Activated CD8-positive, alpha-beta memory T cell treated with anti-CD3 and anti-CD28 coated beads, Interleukin-2, amount 50 U/mL, for 48 hours (primary cell): ENCODE measurements at regions not wholly inside any gene's neighbourhood (a gene's known extent, or its start where the extent isn't known, plus 50 kb on each side); places are given as distances from the start of the nearest gene placed in this dataset.
A peak's percentile ranks its signal among the peaks of the same experiment; 100 is the strongest.
"Not testable (repeated sequence)": the region's sequence is repeated elsewhere in the genome, so short reads cannot be mapped to it uniquely, and the experiment has no call there.

ENCODE experiments used
- DNase-seq: peaks from one replicate; pipeline ENCODE4 v3.0.0-alpha.2; 2020

GRCh38 chr7:93737953-93738352, 152.6 kb downstream of the TFPI2 start:
- no peak for DNase-seq

GRCh38 chr7:93736668-93737369, 153.7 kb downstream of the TFPI2 start:
- no peak for DNase-seq

- DNase-seq, result no peak
Observed at GRCh38 chr7:93728292-93728691, 153.8 kb upstream of the CALCR start.

GRCh38 chr7:93725954-93726353, 151.4 kb upstream of the CALCR start:
- no peak for DNase-seq

GRCh38 chr7:93723424-93724124, 149.1 kb upstream of the CALCR start:
- DNase-seq, result no peak

- no peak for DNase-seq
Observed at GRCh38 chr7:93720106-93720505, 145.6 kb upstream of the CALCR start.

GRCh38 chr7:93719546-93719945, 145.0 kb upstream of the CALCR start:
- DNase-seq, result no peak

- no peak for DNase-seq
Observed at GRCh38 chr7:93717217-93717900, 142.8 kb upstream of the CALCR start.

- peak; percentile 53 for DNase-seq
Observed at GRCh38 chr7:93715234-93715633, 140.7 kb upstream of the CALCR start.

- no peak for DNase-seq
Observed at GRCh38 chr7:93711926-93712325, 137.4 kb upstream of the CALCR start.

GRCh38 chr7:93708255-93708654, 133.7 kb upstream of the CALCR start:
- DNase-seq, result not testable (repeated sequence)

GRCh38 chr7:93707249-93707648, 132.7 kb upstream of the CALCR start:
- no peak for DNase-seq

- DNase-seq, result not testable (repeated sequence)
Observed at GRCh38 chr7:93706162-93706561, 131.6 kb upstream of the CALCR start.

- no peak for DNase-seq
Observed at GRCh38 chr7:93704217-93704616, 129.7 kb upstream of the CALCR start.

GRCh38 chr7:93697901-93698300, 123.4 kb upstream of the CALCR start:
- DNase-seq, result no peak

- no peak for DNase-seq
Observed at GRCh38 chr7:93693796-93694195, 119.3 kb upstream of the CALCR start.

- DNase-seq, result no peak
Observed at GRCh38 chr7:93690021-93690420, 115.5 kb upstream of the CALCR start.

- no peak for DNase-seq
Observed at GRCh38 chr7:93678185-93678584, 103.7 kb upstream of the CALCR start.

GRCh38 chr7:93663561-93664299, 89.2 kb upstream of the CALCR start:
- DNase-seq, result no peak

GRCh38 chr7:93658163-93658562, 83.6 kb upstream of the CALCR start:
- DNase-seq, result not testable (repeated sequence)

- DNase-seq, result no peak
Observed at GRCh38 chr7:93651603-93652159, 77.2 kb upstream of the CALCR start.

GRCh38 chr7:93646538-93646937, 72.0 kb upstream of the CALCR start:
- DNase-seq, result no peak

- no peak for DNase-seq
Observed at GRCh38 chr7:93636276-93636675, 61.8 kb upstream of the CALCR start.
